K562 (cell line): ENCODE measurements at regions not wholly inside any gene's neighbourhood (a gene's known extent, or its start where the extent isn't known, plus 50 kb on each side); places are given as distances from the start of the nearest gene placed in this dataset.

Experiments used
- ERF ChIP-seq: fragments of 450-650 bp; formaldehyde crosslinking; IDR thresholded peaks from 2 replicates; pipeline ENCODE4 v1.4.0; 2020; ENCODE audit warnings: mild to moderate bottlenecking, mixed read lengths
- FOXP1 ChIP-seq: sonication (generic); formaldehyde crosslinking; IDR thresholded peaks from 2 replicates; pipeline ENCODE4 v1.8.0; 2022; ENCODE audit warnings: mild to moderate bottlenecking, missing genetic modification reagents
- L3MBTL2 ChIP-seq: fragments of 450-650 bp; IDR thresholded peaks from 2 replicates; pipeline ENCODE4 v1.6.1; 2016; ENCODE audit warnings: mild to moderate bottlenecking, moderate library complexity
- NFIC ChIP-seq: fragments of 450-650 bp; IDR thresholded peaks from 2 replicates; pipeline ENCODE4 v1.6.1; 2017; ENCODE audit warnings: mild to moderate bottlenecking, inconsistent platforms
- SRSF9 ChIP-seq: fragments of 200-400 bp; formaldehyde crosslinking; IDR thresholded peaks from 2 replicates; pipeline ENCODE4 v1.6.1; 2017; ENCODE audit warnings: low read depth, low read length, borderline replicate concordance
- TF ChIP-seq, protein P1 (sequence below), 2 experiments: fragments of 450-650 bp; IDR thresholded peaks; 2 replicates each; pipeline ENCODE4 v1.6.1; 2016; ENCODE audit warnings: mild to moderate bottlenecking in 2 of 2, borderline replicate concordance in 1 of 2, low read depth in 1 of 2, moderate library complexity in 1 of 2
- TF ChIP-seq, protein P2 (sequence below): fragments of 450-650 bp; formaldehyde crosslinking; IDR thresholded peaks from 2 replicates; pipeline ENCODE4 v1.4.0; 2020; ENCODE audit warnings: mild to moderate bottlenecking, moderate library complexity

DNA sequence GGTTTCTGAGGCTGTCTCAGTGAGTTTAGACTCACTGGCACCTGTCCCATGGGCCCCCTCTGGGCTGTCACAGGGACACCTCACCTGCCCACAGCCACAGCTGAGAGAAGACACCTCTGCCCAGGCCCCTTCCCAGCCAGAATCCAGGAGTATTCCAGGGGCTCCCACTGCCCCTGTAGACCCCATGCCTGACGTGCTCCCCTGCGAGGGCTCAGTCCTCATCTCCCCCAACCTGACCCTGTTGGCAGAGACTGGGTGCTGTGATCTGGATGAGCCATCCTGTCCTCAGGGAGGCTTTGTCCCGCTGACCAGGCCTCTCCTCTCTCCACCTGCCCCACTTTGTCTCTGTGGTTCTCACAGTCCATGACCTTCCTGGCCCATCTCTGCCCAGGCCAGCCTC lies 89.4 kb downstream of the DHRS2 start (continued):
- TF ChIP-seq, protein P1, sequence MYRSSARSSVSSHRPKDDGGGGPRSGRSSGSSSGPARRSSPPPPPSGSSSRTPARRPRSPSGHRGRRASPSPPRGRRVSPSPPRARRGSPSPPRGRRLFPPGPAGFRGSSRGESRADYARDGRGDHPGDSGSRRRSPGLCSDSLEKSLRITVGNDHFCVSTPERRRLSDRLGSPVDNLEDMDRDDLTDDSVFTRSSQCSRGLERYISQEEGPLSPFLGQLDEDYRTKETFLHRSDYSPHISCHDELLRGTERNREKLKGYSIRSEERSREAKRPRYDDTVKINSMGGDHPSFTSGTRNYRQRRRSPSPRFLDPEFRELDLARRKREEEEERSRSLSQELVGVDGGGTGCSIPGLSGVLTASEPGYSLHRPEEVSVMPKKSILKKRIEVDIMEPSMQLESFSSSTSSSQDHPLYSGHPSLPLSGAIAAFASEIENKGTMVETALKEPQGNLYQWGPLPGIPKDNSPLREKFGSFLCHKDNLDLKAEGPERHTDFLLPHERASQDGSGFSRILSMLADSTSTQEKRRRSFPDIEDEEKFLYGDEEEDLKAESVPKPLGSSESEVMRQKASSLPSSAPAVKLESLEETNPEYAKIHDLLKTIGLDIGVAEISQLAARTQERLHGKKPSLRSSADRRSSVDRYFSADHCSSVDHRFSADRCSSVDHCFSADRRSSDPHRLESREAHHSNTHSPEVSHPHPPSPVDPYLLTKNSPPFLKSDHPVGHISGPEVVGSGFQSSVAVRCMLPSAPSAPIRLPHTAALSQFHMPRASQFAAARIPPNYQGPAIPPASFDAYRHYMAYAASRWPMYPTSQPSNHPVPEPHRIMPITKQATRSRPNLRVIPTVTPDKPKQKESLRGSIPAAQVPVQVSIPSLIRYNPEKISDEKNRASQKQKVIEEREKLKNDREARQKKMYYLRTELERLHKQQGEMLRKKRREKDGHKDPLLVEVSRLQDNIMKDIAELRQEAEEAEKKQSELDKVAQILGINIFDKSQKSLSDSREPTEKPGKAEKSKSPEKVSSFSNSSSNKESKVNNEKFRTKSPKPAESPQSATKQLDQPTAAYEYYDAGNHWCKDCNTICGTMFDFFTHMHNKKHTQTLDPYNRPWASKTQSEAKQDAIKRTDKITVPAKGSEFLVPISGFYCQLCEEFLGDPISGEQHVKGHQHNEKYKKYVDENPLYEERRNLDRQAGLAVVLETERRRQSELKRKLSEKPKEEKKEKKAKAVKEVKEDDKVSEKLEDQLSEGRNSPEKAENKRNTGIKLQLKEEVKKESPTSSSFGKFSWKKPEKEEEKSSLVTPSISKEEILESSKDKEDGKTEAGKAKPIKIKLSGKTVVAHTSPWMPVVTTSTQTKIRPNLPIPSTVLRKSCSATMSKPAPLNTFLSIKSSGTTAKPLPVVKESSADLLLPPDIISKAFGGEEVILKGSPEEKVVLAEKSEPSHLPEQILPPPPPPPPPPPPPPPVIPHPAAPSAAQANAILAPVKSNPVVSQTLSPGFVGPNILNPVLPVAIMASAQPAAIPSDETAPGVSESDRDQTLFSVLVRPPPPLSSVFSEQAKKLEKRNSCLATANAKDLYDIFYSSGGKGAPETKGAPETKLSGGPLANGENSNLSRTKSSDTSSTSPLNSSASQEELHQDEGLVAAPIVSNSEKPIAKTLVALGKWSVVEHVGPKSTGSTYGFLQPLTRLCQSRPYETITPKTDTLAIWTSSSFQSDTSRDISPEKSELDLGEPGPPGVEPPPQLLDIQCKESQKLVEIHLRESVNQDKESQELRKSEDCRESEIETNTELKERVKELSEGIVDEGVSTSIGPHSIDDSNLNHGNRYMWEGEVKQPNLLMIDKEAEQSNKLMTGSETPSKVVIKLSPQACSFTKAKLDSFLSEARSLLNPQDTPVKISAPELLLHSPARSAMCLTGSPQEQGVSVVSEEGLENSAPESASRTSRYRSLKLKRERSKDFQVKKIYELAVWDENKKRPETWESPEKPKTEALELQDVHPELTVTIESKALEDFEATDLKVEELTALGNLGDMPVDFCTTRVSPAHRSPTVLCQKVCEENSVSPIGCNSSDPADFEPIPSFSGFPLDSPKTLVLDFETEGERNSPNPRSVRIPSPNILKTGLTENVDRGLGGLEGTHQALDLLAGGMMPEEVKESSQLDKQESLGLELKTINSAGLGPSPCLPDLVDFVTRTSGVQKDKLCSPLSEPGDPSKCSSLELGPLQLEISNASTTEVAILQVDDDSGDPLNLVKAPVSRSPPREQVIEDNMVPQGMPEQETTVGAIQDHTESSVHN (IDR thresholded peaks at IDR 0.05; ENCODE audit: borderline replicate concordance in 1 of 2, low read depth in 1 of 2): no peak
- TF ChIP-seq, protein P2, sequence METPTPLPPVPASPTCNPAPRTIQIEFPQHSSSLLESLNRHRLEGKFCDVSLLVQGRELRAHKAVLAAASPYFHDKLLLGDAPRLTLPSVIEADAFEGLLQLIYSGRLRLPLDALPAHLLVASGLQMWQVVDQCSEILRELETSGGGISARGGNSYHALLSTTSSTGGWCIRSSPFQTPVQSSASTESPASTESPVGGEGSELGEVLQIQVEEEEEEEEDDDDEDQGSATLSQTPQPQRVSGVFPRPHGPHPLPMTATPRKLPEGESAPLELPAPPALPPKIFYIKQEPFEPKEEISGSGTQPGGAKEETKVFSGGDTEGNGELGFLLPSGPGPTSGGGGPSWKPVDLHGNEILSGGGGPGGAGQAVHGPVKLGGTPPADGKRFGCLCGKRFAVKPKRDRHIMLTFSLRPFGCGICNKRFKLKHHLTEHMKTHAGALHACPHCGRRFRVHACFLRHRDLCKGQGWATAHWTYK (CRISPR knock-in tag): no peak
- TF ChIP-seq NFIC: no peak
- no peak for TF ChIP-seq SRSF9
- no peak for TF ChIP-seq L3MBTL2
- no peak for TF ChIP-seq ERF
- TF ChIP-seq FOXP1: no peak
